ENCODE measurements at regions not wholly inside any gene's neighbourhood (a gene's known extent, or its start where the extent isn't known, plus 50 kb on each side); places are given as distances from the start of the nearest gene placed in this dataset.

GRCh38 chr2:155021618-155022017 lies 323.1 kb downstream of the KCNJ3 start:
- no peaks in the 10 kb centered on the region for H3K36me3 Mint-ChIP-seq (ENCODE audit: insufficient read depth, unreplicated experiment)
- no TSS peak for BruUV-seq (replicated peaks)
- ChIA-PET CTCF (no interaction called here), POLR2A (no interaction called here)
- H3K4me1 Mint-ChIP-seq (ENCODE audit: low read depth, unreplicated experiment): no peaks in the 10 kb centered on the region
- no peaks in the 10 kb centered on the region for H3K9me3 Mint-ChIP-seq (ENCODE audit: unreplicated experiment)
- no peaks in the 10 kb centered on the region for H3K36me3 ChIP-seq (ENCODE audit: control insufficient read depth, insufficient read depth, low read length)
- no peak overlapping the region for H3K27ac Mint-ChIP-seq (ENCODE audit: unreplicated experiment)
- H3K27me3 ChIP-seq (replicated peaks; ENCODE audit: control insufficient read depth, insufficient read depth, low read length): no peaks in the 10 kb centered on the region
- no peak for TF ChIP-seq CTCF (IDR thresholded peaks at IDR 0.05; ENCODE audit: insufficient read depth in 1 of 2, low read depth in 1 of 2, low read length in 1 of 2, severe bottlenecking in 1 of 2, unreplicated experiment in 1 of 2)
- no peaks in the 10 kb centered on the region for H3K4me1 ChIP-seq
- no peak overlapping the region for H3K4me3 ChIP-seq (ENCODE audit: low read depth, low read length)
- intact Hi-C loops (cut with micrococcal nuclease; ENCODE audit: unreplicated experiment): no loop called here
- no peak for DNase-seq
- H3K4me3 Mint-ChIP-seq (ENCODE audit: unreplicated experiment): no peak overlapping the region
- no peaks in the 10 kb centered on the region for H3K27me3 Mint-ChIP-seq (ENCODE audit: insufficient read depth, unreplicated experiment)
- H3K9me3 ChIP-seq: no peaks in the 10 kb centered on the region

- CTCF ChIA-PET: no interaction called here
- no peaks in the 10 kb centered on the region for H3K36me3 Mint-ChIP-seq (ENCODE audit: insufficient read depth, unreplicated experiment)
- no peaks in the 10 kb centered on the region for H3K9me3 Mint-ChIP-seq (ENCODE audit: unreplicated experiment)
- Histone ChIP-seq H3K27me3 (replicated peaks; ENCODE audit: control insufficient read depth, insufficient read depth, low read length) (no peaks in the 10 kb centered on the region), H3K4me3 (ENCODE audit: low read depth, low read length) (no peak overlapping the region), H3K4me1 (no peaks in the 10 kb centered on the region), H3K36me3 (ENCODE audit: control insufficient read depth, insufficient read depth, low read length) (no peaks in the 10 kb centered on the region), H3K9me3 (no peaks in the 10 kb centered on the region)
- intact Hi-C loops (cut with micrococcal nuclease; ENCODE audit: unreplicated experiment): no loop called here
- no TSS peak for BruUV-seq (replicated peaks)
- H3K27me3 Mint-ChIP-seq (ENCODE audit: insufficient read depth, unreplicated experiment): no peaks in the 10 kb centered on the region
- H3K27ac Mint-ChIP-seq (ENCODE audit: unreplicated experiment): no peak overlapping the region
- H3K4me3 Mint-ChIP-seq (ENCODE audit: unreplicated experiment): no peak overlapping the region
- no peak for DNase-seq
- POLR2A ChIA-PET: no interaction called here
- H3K4me1 Mint-ChIP-seq (ENCODE audit: low read depth, unreplicated experiment): no peaks in the 10 kb centered on the region
- no peak for TF ChIP-seq CTCF (IDR thresholded peaks at IDR 0.05; ENCODE audit: insufficient read depth in 1 of 2, low read depth in 1 of 2, low read length in 1 of 2, severe bottlenecking in 1 of 2, unreplicated experiment in 1 of 2)
These were observed 321.8 kb downstream of the KCNJ3 start for GRCh38 chr2:155020246-155020645.

- Histone ChIP-seq H3K9me3 (no peaks in the 10 kb centered on the region), H3K4me1 (no peaks in the 10 kb centered on the region), H3K36me3 (ENCODE audit: control insufficient read depth, insufficient read depth, low read length) (no peaks in the 10 kb centered on the region), H3K4me3 (ENCODE audit: low read depth, low read length) (no peak overlapping the region), H3K27me3 (replicated peaks; ENCODE audit: control insufficient read depth, insufficient read depth, low read length) (no peaks in the 10 kb centered on the region)
- no peaks in the 10 kb centered on the region for H3K36me3 Mint-ChIP-seq (ENCODE audit: insufficient read depth, unreplicated experiment)
- TF ChIP-seq CTCF (IDR thresholded peaks at IDR 0.05; ENCODE audit: insufficient read depth in 1 of 2, low read depth in 1 of 2, low read length in 1 of 2, severe bottlenecking in 1 of 2, unreplicated experiment in 1 of 2): no peak
- intact Hi-C loops (cut with micrococcal nuclease; ENCODE audit: unreplicated experiment): no loop called here
- no peak overlapping the region for H3K4me3 Mint-ChIP-seq (ENCODE audit: unreplicated experiment)
- no peaks in the 10 kb centered on the region for H3K27me3 Mint-ChIP-seq (ENCODE audit: insufficient read depth, unreplicated experiment)
- POLR2A ChIA-PET: no interaction called here
- no peak for DNase-seq
- no TSS peak for BruUV-seq (replicated peaks)
- no peak overlapping the region for H3K27ac Mint-ChIP-seq (ENCODE audit: unreplicated experiment)
- no peaks in the 10 kb centered on the region for H3K4me1 Mint-ChIP-seq (ENCODE audit: low read depth, unreplicated experiment)
- H3K9me3 Mint-ChIP-seq (ENCODE audit: unreplicated experiment): no peaks in the 10 kb centered on the region
- CTCF ChIA-PET: no interaction called here
These were observed 312.4 kb downstream of the KCNJ3 start for GRCh38 chr2:155010925-155011324.

Data from Caco-2 (cell line).